HG02943 (cell line): ENCODE measurements at regions not wholly inside any gene's neighbourhood (a gene's known extent, or its start where the extent isn't known, plus 50 kb on each side); places are given as distances from the start of the nearest gene placed in this dataset.
"Not testable (repeated sequence)": the region's sequence is repeated elsewhere in the genome, so short reads cannot be mapped to it uniquely, and the experiment has no call there.

Experiments used
- ATAC-seq: cut with Tn5 transposase; IDR thresholded peaks from one replicate; pipeline ENCODE4 v1.9.1; 2021; ENCODE audit warnings: mild to moderate bottlenecking, low read depth, moderate library complexity; ENCODE audit not compliant: unreplicated experiment

GRCh38 chr10:108090476-108091215 is 926.1 kb upstream of the SORCS1 start:
- no peak for ATAC-seq

GRCh38 chr10:108086502-108086901 is 922.0 kb upstream of the SORCS1 start:
- no peak for ATAC-seq

- ATAC-seq, result no peak
Measured at GRCh38 chr10:108082596-108082995, 918.1 kb upstream of the SORCS1 start.

- ATAC-seq, result no peak
Measured at GRCh38 chr10:108078263-108078662, 913.8 kb upstream of the SORCS1 start.

- ATAC-seq, result no peak
Measured at GRCh38 chr10:108072466-108072865, 908.0 kb upstream of the SORCS1 start.

- no peak for ATAC-seq
Measured at GRCh38 chr10:108070789-108071188, 906.3 kb upstream of the SORCS1 start.

- no peak for ATAC-seq
Measured at GRCh38 chr10:108069096-108069495, 904.6 kb upstream of the SORCS1 start.

GRCh38 chr10:108064746-108065260 is 900.3 kb upstream of the SORCS1 start:
- no peak for ATAC-seq

- ATAC-seq, result no peak
Measured at GRCh38 chr10:108060246-108060645, 895.7 kb upstream of the SORCS1 start.

- ATAC-seq, result no peak
Measured at GRCh38 chr10:108055506-108055905, 891.0 kb upstream of the SORCS1 start.

GRCh38 chr10:108052981-108053380 is 888.5 kb upstream of the SORCS1 start:
- ATAC-seq, result no peak

- ATAC-seq, result no peak
Measured at GRCh38 chr10:108051218-108051617, 886.7 kb upstream of the SORCS1 start.

- no peak for ATAC-seq
Measured at GRCh38 chr10:108050626-108051025, 886.1 kb upstream of the SORCS1 start.

- no peak for ATAC-seq
Measured at GRCh38 chr10:108049668-108050067, 885.2 kb upstream of the SORCS1 start.

GRCh38 chr10:108048898-108049297 is 884.4 kb upstream of the SORCS1 start:
- ATAC-seq, result no peak

- no peak for ATAC-seq
Measured at GRCh38 chr10:108039821-108040584, 875.5 kb upstream of the SORCS1 start.

GRCh38 chr10:108037061-108037460 is 872.6 kb upstream of the SORCS1 start:
- no peak for ATAC-seq

GRCh38 chr10:108036265-108036664 is 871.8 kb upstream of the SORCS1 start:
- no peak for ATAC-seq

GRCh38 chr10:108034829-108035228 is 870.3 kb upstream of the SORCS1 start:
- no peak for ATAC-seq

- not testable (repeated sequence) for ATAC-seq
Measured at GRCh38 chr10:108033518-108033917, 869.0 kb upstream of the SORCS1 start.

- no peak for ATAC-seq
Measured at GRCh38 chr10:108031505-108031904, 867.0 kb upstream of the SORCS1 start.

- peak; percentile 75 for ATAC-seq
Measured at GRCh38 chr10:108014902-108015177, 850.3 kb upstream of the SORCS1 start.
